ENCODE measurements at regions not wholly inside any gene's neighbourhood (a gene's known extent, or its start where the extent isn't known, plus 50 kb on each side); places are given as distances from the start of the nearest gene placed in this dataset.
"Not testable (repeated sequence)": the region's sequence is repeated elsewhere in the genome, so short reads cannot be mapped to it uniquely, and the experiment has no call there.

- H3K4me1 ChIP-seq (ENCODE audit: control insufficient read depth in 5 of 5, insufficient read depth in 5 of 5, low read length in 5 of 5); H3K9ac ChIP-seq (ENCODE audit: insufficient read depth in 1 of 2, low read length in 2 of 2); H3K4me3 ChIP-seq; DNase-seq; H3K27me3 ChIP-seq (ENCODE audit: control insufficient read depth in 3 of 3, insufficient read depth in 3 of 3, low read length in 2 of 3); H3K36me3 ChIP-seq (ENCODE audit: control insufficient read depth in 4 of 4, insufficient read depth in 4 of 4, low read length in 4 of 4); H3K27ac ChIP-seq (ENCODE audit: low read depth in 1 of 2, low read length in 1 of 2); ATAC-seq (ENCODE audit: insufficient read depth, low FRiP score): not testable (repeated sequence)
- H3K9me3 ChIP-seq (ENCODE audit: control insufficient read depth in 4 of 4, insufficient read depth in 3 of 4, low read length in 3 of 4) = peaks cover 0 to 15% (median 0%) of the 10 kb centered on the region in 4 donors
- 82 to 98% methylated on average over 4 to 5 of the region's 5 CpGs for WGBS, 2 donors
Measured at GRCh38 chr14:105697955-105698354, 171.6 kb downstream of the TMEM121 start.

GRCh38 chr14:105698940-105699556 lies 172.7 kb downstream of the TMEM121 start:
- H3K27ac ChIP-seq (ENCODE audit: low read depth in 1 of 2, low read length in 1 of 2); DNase-seq; H3K36me3 ChIP-seq (ENCODE audit: control insufficient read depth in 4 of 4, insufficient read depth in 4 of 4, low read length in 4 of 4); H3K27me3 ChIP-seq (ENCODE audit: control insufficient read depth in 3 of 3, insufficient read depth in 3 of 3, low read length in 2 of 3); H3K4me1 ChIP-seq (ENCODE audit: control insufficient read depth in 5 of 5, insufficient read depth in 5 of 5, low read length in 5 of 5); ATAC-seq (ENCODE audit: insufficient read depth, low FRiP score); H3K9ac ChIP-seq (ENCODE audit: insufficient read depth in 1 of 2, low read length in 2 of 2); H3K4me3 ChIP-seq: not testable (repeated sequence)
- WGBS, 2 donors = 88 to 93% methylated on average over 13 to 14 of the region's 27 CpGs
- peaks cover 0 to 14% (median 0%) of the 10 kb centered on the region in 4 donors for H3K9me3 ChIP-seq (ENCODE audit: control insufficient read depth in 4 of 4, insufficient read depth in 3 of 4, low read length in 3 of 4)

GRCh38 chr14:105699706-105700105 lies 173.3 kb downstream of the TMEM121 start:
- not testable (repeated sequence) for ATAC-seq (ENCODE audit: insufficient read depth, low FRiP score); H3K4me1 ChIP-seq (ENCODE audit: control insufficient read depth in 5 of 5, insufficient read depth in 5 of 5, low read length in 5 of 5); H3K4me3 ChIP-seq; DNase-seq; H3K27ac ChIP-seq (ENCODE audit: low read depth in 1 of 2, low read length in 1 of 2); H3K36me3 ChIP-seq (ENCODE audit: control insufficient read depth in 4 of 4, insufficient read depth in 4 of 4, low read length in 4 of 4); H3K27me3 ChIP-seq (ENCODE audit: control insufficient read depth in 3 of 3, insufficient read depth in 3 of 3, low read length in 2 of 3); H3K9ac ChIP-seq (ENCODE audit: insufficient read depth in 1 of 2, low read length in 2 of 2); H3K9me3 ChIP-seq (ENCODE audit: control insufficient read depth in 4 of 4, insufficient read depth in 3 of 4, low read length in 3 of 4)
- WGBS, 2 donors = 79 to 86% methylated on average over 6 to 9 of the region's 9 CpGs

GRCh38 chr14:105700146-105700545 lies 173.8 kb downstream of the TMEM121 start:
- H3K4me3 ChIP-seq; H3K27ac ChIP-seq (ENCODE audit: low read depth in 1 of 2, low read length in 1 of 2); DNase-seq; H3K9ac ChIP-seq (ENCODE audit: insufficient read depth in 1 of 2, low read length in 2 of 2); H3K36me3 ChIP-seq (ENCODE audit: control insufficient read depth in 4 of 4, insufficient read depth in 4 of 4, low read length in 4 of 4); ATAC-seq (ENCODE audit: insufficient read depth, low FRiP score); H3K4me1 ChIP-seq (ENCODE audit: control insufficient read depth in 5 of 5, insufficient read depth in 5 of 5, low read length in 5 of 5); H3K27me3 ChIP-seq (ENCODE audit: control insufficient read depth in 3 of 3, insufficient read depth in 3 of 3, low read length in 2 of 3); H3K9me3 ChIP-seq (ENCODE audit: control insufficient read depth in 4 of 4, insufficient read depth in 3 of 4, low read length in 3 of 4): not testable (repeated sequence)
- 89 to 95% methylated on average over 9 to 13 of the region's 13 CpGs for WGBS, 2 donors

GRCh38 chr14:105700622-105701288 lies 174.4 kb downstream of the TMEM121 start:
- Histone ChIP-seq H3K9me3 (ENCODE audit: control insufficient read depth in 4 of 4, insufficient read depth in 3 of 4, low read length in 3 of 4) (peaks cover 0 to 7% (median 0%) of the 10 kb centered on the region in 4 donors), H3K36me3 (ENCODE audit: control insufficient read depth in 4 of 4, insufficient read depth in 4 of 4, low read length in 4 of 4) (no peaks in the 10 kb centered on the region), H3K27me3 (ENCODE audit: control insufficient read depth in 3 of 3, insufficient read depth in 3 of 3, low read length in 2 of 3) (no peaks in the 10 kb centered on the region), H3K4me3 (no peak overlapping the region), H3K9ac (ENCODE audit: insufficient read depth in 1 of 2, low read length in 2 of 2) (no peak overlapping the region), H3K27ac (ENCODE audit: low read depth in 1 of 2, low read length in 1 of 2) (no peak overlapping the region), H3K4me1 (ENCODE audit: control insufficient read depth in 5 of 5, insufficient read depth in 5 of 5, low read length in 5 of 5) (no peaks in the 10 kb centered on the region)
- no peak for ATAC-seq (ENCODE audit: insufficient read depth, low FRiP score)
- 71 to 73% methylated on average over 7 of the region's 7 CpGs for WGBS, 2 donors
- no peak for TF ChIP-seq CTCF (IDR thresholded peaks at IDR 0.05; ENCODE audit: control extremely low read depth, extremely low read depth)
- no peak for DNase-seq
